Psoas muscle (tissue), 7 donors: ENCODE measurements at regions not wholly inside any gene's neighbourhood (a gene's known extent, or its start where the extent isn't known, plus 50 kb on each side); places are given as distances from the start of the nearest gene placed in this dataset.

Source experiments
- ATAC-seq, 4 donors: fragments of 200-7000 bp; cut with Tn5 transposase; one replicate each; pipeline ENCODE4 v1.9.1; 2020; ENCODE audit warnings: moderate library complexity in 3 of 4, mild to moderate bottlenecking in 2 of 4
- DNase-seq, 2 donors: peaks; one replicate each; pipeline ENCODE4 v3.0.0-alpha.2; 2020
- H3K27ac ChIP-seq: fragments of 200-600 bp; one replicate; pipeline ENCODE4 v1.8.0; 2022
- H3K27me3 ChIP-seq, 3 donors: fragments of 200-600 bp in 1 of 3; one replicate each; pipeline versions ENCODE4 v1.6.1 to v1.8.0; 2013 to 2022; ENCODE audit warnings: low read length in 2 of 3, mild to moderate bottlenecking in 2 of 3, moderate library complexity in 1 of 3; ENCODE audit not compliant: insufficient read depth in 3 of 3
- H3K36me3 ChIP-seq, 2 donors: fragments of 200-600 bp in 1 of 2; one replicate each; pipeline versions ENCODE4 v1.6.1 to v1.8.0; 2013 to 2022; ENCODE audit warnings: low read depth in 1 of 2, mild to moderate bottlenecking in 1 of 2, moderate library complexity in 1 of 2; ENCODE audit not compliant: insufficient read depth in 1 of 2
- H3K4me1 ChIP-seq: fragments of 200-600 bp; one replicate; pipeline ENCODE4 v1.8.0; 2022
- H3K4me3 ChIP-seq: fragments of 200-600 bp; one replicate; pipeline ENCODE4 v1.8.0; 2022; ENCODE audit warnings: mild to moderate bottlenecking
- H3K9me3 ChIP-seq: fragments of 200-600 bp; one replicate; pipeline ENCODE4 v1.8.0; 2022
- WGBS, 3 donors: extraction: QIAGEN DNeasy Blood & Tissue Kit; methylation state at CpG; one replicate each; pipeline versions ENCODE4 v1.1.6 to v1.1.7; 2013; 5-methylcytosine and 5-hydroxymethylcytosine counted together
- intact Hi-C, 2 donors: fragments of 100-400 bp; cut with DNase I; formaldehyde crosslinking; loops; one replicate each; pipeline versions ENCODE4 v1.11.0 to v1.14.2; 2022
- TF ChIP-seq, protein P1 (sequence below): fragments of 200-600 bp; IDR thresholded peaks from one replicate; pipeline ENCODE4 v1.8.0; 2022; ENCODE audit warnings: antibody characterized with exemption
- donor health status: healthy with polysubstance abuse.
- donor health status: DM: no; HTN: no; CAD: no; lungs with moderate emphysema.
- donor health status: Bipolar disorder and iron deficiency.
- donor health status: healthy.
- donor health status: DM: yes; HTN: yes; CAD: no.
- donor health status: DM: no; HTN: no; CAD: no.
- donor health status: DM: yes; HTN: yes; CAD: no.

- TF ChIP-seq, protein P1, sequence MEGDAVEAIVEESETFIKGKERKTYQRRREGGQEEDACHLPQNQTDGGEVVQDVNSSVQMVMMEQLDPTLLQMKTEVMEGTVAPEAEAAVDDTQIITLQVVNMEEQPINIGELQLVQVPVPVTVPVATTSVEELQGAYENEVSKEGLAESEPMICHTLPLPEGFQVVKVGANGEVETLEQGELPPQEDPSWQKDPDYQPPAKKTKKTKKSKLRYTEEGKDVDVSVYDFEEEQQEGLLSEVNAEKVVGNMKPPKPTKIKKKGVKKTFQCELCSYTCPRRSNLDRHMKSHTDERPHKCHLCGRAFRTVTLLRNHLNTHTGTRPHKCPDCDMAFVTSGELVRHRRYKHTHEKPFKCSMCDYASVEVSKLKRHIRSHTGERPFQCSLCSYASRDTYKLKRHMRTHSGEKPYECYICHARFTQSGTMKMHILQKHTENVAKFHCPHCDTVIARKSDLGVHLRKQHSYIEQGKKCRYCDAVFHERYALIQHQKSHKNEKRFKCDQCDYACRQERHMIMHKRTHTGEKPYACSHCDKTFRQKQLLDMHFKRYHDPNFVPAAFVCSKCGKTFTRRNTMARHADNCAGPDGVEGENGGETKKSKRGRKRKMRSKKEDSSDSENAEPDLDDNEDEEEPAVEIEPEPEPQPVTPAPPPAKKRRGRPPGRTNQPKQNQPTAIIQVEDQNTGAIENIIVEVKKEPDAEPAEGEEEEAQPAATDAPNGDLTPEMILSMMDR: no peak
These were observed 321.2 kb downstream of the ABCC12 start for GRCh38 chr16:47834485-47835024.

GRCh38 chr16:47833771-47834170 lies 322.0 kb downstream of the ABCC12 start:
- H3K27ac ChIP-seq: no peak overlapping the region
- no peaks in the 10 kb centered on the region for H3K4me1 ChIP-seq
- ATAC-seq (no peak), DNase-seq (no peak)
- intact Hi-C loops: no loop called here
- TF ChIP-seq, protein P1: no peak
- H3K9me3 ChIP-seq: peaks cover 35% of the 10 kb centered on the region
- no peaks in the 10 kb centered on the region for H3K27me3 ChIP-seq
- 68 to 75% (median 71%) methylated on average over 1 of the region's 1 CpG for WGBS, 3 donors
- no peak overlapping the region for H3K4me3 ChIP-seq
- H3K36me3 ChIP-seq: no peaks in the 10 kb centered on the region

More at GRCh38 chr16:47834485-47835024, 321.2 kb downstream of the ABCC12 start:
- Histone ChIP-seq H3K9me3 (peaks cover 35% of the 10 kb centered on the region), H3K4me3 (no peak overlapping the region), H3K27me3 (no peaks in the 10 kb centered on the region), H3K27ac (no peak overlapping the region), H3K4me1 (no peaks in the 10 kb centered on the region), H3K36me3 (no peaks in the 10 kb centered on the region)
- no peak for DNase-seq
- WGBS, 3 donors: 60 to 65% (median 63%) methylated on average over 2 of the region's 2 CpGs
- intact Hi-C loops: no loop called here
- ATAC-seq: no peak

DNA sequence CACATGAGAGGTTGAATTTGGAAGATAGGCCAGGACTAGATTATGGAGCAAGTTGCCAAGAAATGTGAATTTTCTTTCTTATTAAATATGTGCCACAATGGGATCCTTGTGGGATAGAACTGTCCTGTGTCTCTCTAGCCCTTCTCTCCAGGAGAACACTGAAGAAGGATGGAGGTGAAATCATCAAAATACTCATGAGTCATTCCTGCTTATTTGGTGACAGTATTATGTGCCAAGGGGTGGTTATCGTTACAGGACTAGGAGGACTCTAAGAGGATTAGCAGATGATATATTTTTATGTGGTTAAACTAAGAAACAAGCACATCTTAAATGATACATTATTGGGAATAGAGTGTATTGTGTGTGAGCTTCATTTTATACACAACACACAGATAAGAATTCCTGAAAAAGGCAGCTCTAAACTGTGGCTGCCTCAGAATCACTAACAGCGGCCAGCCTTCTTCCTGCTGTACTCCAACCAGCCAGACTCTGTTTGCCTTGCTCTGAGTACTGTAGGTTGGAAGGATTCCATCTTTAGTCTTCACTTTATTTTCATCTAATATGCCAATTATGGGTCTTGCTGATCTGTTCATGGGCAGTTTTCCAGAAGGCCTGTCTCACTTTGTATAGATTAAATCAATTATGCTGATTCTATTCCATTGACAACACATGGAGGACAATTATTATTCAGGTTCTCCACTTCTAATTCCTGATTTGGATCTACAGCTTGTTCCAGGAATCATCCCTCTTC lies 325.8 kb downstream of the ABCC12 start:
- TF ChIP-seq, protein P1: no peak
- DNase-seq: no peak
- Histone ChIP-seq H3K27me3 (no peaks in the 10 kb centered on the region), H3K9me3 (peaks cover 17% of the 10 kb centered on the region), H3K4me1 (no peaks in the 10 kb centered on the region), H3K27ac (no peak overlapping the region), H3K36me3 (no peaks in the 10 kb centered on the region), H3K4me3 (no peak overlapping the region)
- ATAC-seq: no peak
- 72 to 88% (median 78%) methylated on average over 2 of the region's 2 CpGs for WGBS, 3 donors
- intact Hi-C loops: no loop called here

GRCh38 chr16:47826070-47826469 lies 329.7 kb downstream of the ABCC12 start:
- DNase-seq: no peak
- ATAC-seq: no peak
- Histone ChIP-seq H3K36me3 (no peaks in the 10 kb centered on the region), H3K4me3 (no peak overlapping the region), H3K27ac (no peak overlapping the region), H3K4me1 (no peaks in the 10 kb centered on the region), H3K9me3 (peaks cover 4% of the 10 kb centered on the region), H3K27me3 (no peaks in the 10 kb centered on the region)
- WGBS, 3 donors: 49 to 70% (median 51%) methylated on average over 4 of the region's 4 CpGs
- TF ChIP-seq, protein P1: no peak
- intact Hi-C loops: no loop called here
